ENCODE measurements at regions not wholly inside any gene's neighbourhood (a gene's known extent, or its start where the extent isn't known, plus 50 kb on each side); places are given as distances from the start of the nearest gene placed in this dataset.

DNA sequence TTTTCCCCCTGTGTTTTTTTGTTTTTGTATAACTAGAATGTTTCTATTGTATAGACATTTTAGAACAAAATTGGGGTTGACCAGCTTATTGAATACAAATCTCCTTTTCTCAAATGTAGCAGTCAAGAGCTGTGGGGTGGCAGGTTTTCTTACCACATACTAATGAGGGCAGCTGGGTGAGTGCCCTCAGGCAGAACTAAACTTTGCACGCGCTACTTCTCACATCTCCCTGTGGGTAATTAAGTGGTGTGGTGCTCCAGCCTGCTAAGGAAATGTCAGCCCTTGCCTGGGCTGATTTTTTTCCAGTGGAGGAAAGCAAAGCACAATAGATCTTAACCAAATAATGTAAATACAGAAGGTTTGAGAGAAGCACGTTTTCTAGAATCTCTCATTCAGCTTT lies 717.6 kb upstream of the TENM3 start:
- Histone ChIP-seq H3K9me3 (ENCODE audit: low read depth, low read length) (no peaks in the 10 kb centered on the region), H3K4me1 (ENCODE audit: insufficient read depth, low read length) (no peaks in the 10 kb centered on the region), H3K27me3 (ENCODE audit: insufficient read depth, low read length) (no peaks in the 10 kb centered on the region), H3K4me3 (ENCODE audit: low read length) (no peak overlapping the region)

DNA sequence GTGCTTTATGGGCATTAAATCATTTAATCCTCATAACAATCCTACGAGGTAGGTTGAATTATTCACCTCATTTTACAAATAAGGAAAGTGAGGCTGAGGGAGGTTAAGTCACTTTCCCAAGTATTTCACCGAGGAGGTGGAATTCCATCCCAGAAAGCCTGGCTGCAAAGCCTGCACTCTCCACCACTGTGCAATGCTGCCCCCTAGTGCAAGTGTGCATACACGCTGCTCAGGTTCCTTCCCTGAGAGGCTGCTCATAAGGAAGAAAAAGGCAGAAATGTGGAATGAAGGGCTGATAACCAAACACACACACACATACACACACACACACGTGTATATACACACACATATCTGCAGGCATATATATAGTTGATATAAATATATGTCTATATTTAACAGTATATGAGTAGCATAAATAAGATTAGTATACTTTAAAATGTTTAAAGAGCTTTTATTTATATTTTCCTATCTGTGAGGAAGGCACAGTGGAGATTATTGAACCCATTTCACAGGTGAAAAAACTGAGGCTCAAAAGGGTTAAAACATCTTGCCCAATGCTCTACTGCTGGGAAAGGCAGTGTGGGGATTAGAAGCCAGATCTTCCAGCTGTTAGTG lies 714.5 kb upstream of the TENM3 start:
- Histone ChIP-seq H3K4me1 (ENCODE audit: insufficient read depth, low read length) (no peaks in the 10 kb centered on the region), H3K27me3 (ENCODE audit: insufficient read depth, low read length) (no peaks in the 10 kb centered on the region), H3K9me3 (ENCODE audit: low read depth, low read length) (no peaks in the 10 kb centered on the region)

DNA sequence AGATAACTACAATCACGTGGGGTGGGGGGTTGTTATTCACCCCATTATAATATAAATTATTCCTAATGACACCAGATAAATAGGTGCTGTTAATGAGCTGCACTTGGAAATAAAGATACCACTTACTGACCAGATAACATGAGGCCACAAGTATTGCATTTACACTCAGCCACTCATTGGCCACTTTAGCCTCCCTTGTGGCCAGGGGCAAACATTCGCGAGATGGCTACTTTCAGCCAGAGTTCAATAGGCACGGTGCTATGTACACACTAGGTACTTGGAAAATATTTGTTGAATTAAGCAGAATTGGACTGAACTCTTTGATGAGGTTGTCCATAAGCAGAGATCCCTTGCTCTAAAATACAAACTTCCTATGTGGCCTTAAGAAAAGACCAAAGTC lies 713.7 kb upstream of the TENM3 start:
- H3K27me3 ChIP-seq (ENCODE audit: insufficient read depth, low read length), result no peaks in the 10 kb centered on the region
- H3K9me3 ChIP-seq (ENCODE audit: low read depth, low read length), result no peaks in the 10 kb centered on the region
- H3K4me1 ChIP-seq (ENCODE audit: insufficient read depth, low read length), result no peaks in the 10 kb centered on the region
- H3K4me3 ChIP-seq (ENCODE audit: low read length), result no peak overlapping the region

More for the DNA sequence above, 714.5 kb upstream of the TENM3 start:
- H3K4me3 ChIP-seq (ENCODE audit: low read length), result no peak overlapping the region

DNA sequence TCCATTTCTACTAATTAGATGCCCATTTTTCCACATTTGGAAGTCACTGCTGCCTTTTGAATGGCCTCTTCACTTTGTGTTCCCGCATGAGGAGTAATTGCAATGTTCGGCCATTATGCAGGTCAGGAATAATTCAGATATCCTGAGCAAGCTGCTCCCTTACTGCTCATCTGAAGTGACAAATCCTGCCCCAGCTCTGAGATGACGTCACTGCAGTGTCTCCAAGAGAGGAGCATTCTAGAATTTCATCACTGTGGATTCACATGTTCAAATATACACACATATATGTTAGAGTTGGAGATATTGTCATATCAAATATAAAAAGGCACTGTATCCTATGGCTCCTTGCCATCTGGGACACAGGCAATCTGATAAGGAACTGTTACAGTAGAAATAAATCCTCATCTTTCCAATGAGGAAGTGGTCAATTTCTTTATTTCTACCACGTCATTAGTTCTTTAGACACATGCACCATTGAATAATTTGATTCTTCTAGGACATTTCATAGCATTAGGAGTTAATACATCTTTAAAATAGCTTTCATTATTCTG lies 706.9 kb upstream of the TENM3 start:
- H3K4me1 ChIP-seq (ENCODE audit: insufficient read depth, low read length), result no peaks in the 10 kb centered on the region
- H3K9me3 ChIP-seq (ENCODE audit: low read depth, low read length), result no peaks in the 10 kb centered on the region
- no peak overlapping the region for H3K4me3 ChIP-seq (ENCODE audit: low read length)
- H3K27me3 ChIP-seq (ENCODE audit: insufficient read depth, low read length), result no peaks in the 10 kb centered on the region

DNA sequence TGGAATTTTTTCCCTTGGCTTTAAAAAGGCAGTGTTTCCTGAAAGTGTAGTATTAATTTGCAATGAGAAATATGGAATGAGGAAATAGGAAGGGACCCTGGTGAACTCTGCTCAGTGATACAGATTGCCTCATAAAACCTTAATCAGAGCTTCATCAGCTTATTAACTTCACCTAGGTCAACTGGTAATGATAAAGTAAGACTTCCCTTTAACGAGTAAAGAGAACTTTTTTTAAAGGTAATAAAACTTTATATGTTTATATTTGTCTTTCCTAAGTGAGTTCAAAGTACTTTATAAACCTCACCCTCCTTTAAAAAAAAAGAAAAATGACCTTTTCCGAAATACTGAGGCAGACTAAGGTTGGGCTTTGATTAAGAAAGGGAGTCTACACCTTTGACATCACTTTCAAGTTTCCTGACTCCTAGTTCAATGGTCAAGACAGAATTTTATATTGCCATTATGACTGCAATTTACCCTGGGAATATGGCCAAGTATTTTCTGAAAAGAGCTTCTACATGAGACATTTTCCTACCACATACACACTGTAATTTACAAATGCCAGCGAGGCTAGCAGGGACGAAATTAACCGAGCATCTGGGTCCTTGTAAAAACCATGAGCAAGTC lies 706.3 kb upstream of the TENM3 start:
- H3K27me3 ChIP-seq (ENCODE audit: insufficient read depth, low read length), result no peaks in the 10 kb centered on the region
- H3K9me3 ChIP-seq (ENCODE audit: low read depth, low read length), result no peaks in the 10 kb centered on the region
- no peaks in the 10 kb centered on the region for H3K4me1 ChIP-seq (ENCODE audit: insufficient read depth, low read length)
- no peak overlapping the region for H3K4me3 ChIP-seq (ENCODE audit: low read length)

DNA sequence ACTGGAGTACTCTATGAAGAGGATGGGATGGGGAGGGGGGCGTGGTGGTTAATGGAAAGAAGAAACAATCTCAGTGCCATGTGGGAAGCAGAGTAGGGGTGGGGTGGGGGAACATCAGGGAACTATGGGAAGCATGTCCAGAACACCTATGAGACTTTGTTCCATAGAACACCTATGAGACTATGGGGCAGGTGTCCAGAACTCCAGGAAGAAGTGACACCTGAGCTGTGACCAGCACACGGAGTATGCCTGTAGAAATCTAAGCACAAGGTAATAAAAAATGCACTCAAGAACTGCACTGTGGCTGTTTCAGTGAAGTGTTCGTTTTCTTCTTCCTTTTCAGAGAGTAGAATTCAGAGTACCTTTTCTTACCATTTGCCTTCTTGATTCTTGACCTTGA lies 704.8 kb upstream of the TENM3 start:
- no peak overlapping the region for H3K4me3 ChIP-seq (ENCODE audit: low read length)
- no peaks in the 10 kb centered on the region for H3K9me3 ChIP-seq (ENCODE audit: low read depth, low read length)
- no peaks in the 10 kb centered on the region for H3K27me3 ChIP-seq (ENCODE audit: insufficient read depth, low read length)
- H3K4me1 ChIP-seq (ENCODE audit: insufficient read depth, low read length), result no peaks in the 10 kb centered on the region

DNA sequence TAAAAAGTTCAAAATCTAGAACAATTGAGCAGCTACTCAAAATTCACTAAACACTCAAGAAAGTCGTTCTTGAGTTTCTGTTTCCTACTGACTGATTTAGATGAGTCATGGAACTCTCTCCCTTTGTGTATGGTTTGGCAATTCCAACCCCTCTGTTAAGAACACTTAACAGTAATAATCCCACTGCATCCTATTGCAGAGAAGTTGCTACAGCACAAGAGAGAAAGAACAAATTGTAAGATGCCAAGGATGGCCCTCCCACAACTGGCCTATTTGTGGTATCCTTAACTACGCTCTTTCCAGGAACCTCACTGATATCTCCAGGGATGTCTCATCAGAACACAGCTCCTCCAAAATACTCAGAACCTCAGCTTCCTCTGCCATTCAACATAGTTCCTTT lies 701.8 kb upstream of the TENM3 start:
- H3K9me3 ChIP-seq (ENCODE audit: low read depth, low read length), result no peaks in the 10 kb centered on the region

DNA sequence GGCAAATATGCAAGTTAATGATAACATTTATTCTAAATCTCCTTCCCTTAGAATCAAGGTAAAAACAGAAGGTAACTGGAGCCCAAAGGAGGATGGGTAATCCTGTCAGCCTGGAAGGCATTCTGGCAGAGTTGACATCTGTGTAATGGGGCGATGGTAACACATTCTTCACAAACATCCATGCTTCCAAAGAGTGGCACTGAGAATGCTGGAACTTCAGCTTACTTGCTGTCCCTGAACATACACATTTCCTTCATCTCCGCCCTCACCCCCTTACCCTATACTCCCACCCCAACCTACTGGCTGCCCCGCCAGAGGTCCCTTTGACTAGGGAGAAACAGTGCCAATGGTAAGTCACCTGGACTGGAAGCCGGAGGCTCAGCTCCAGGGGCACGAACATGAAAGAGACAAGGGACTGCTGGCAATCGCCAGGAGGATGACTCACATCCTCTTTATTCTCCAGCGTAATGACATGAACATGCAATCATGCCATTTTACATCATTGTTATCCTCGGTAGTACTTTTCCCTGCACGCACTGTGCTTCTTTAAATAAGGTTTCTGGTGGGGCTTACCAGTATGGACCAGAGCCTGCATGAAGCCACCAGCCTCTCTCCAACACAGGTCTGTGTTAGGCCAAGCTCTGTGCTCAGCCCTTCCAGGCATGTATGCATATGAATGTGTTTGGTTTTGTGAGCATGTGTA lies 694.2 kb upstream of the TENM3 start:
- H3K4me1 ChIP-seq (ENCODE audit: insufficient read depth, low read length), result no peaks in the 10 kb centered on the region
- H3K27me3 ChIP-seq (ENCODE audit: insufficient read depth, low read length), result no peaks in the 10 kb centered on the region
- no peaks in the 10 kb centered on the region for H3K9me3 ChIP-seq (ENCODE audit: low read depth, low read length)
- no peak overlapping the region for H3K4me3 ChIP-seq (ENCODE audit: low read length)

More for the DNA sequence above, 701.8 kb upstream of the TENM3 start:
- no peaks in the 10 kb centered on the region for H3K27me3 ChIP-seq (ENCODE audit: insufficient read depth, low read length)
- H3K4me1 ChIP-seq (ENCODE audit: insufficient read depth, low read length), result no peaks in the 10 kb centered on the region
- no peak overlapping the region for H3K4me3 ChIP-seq (ENCODE audit: low read length)

DNA sequence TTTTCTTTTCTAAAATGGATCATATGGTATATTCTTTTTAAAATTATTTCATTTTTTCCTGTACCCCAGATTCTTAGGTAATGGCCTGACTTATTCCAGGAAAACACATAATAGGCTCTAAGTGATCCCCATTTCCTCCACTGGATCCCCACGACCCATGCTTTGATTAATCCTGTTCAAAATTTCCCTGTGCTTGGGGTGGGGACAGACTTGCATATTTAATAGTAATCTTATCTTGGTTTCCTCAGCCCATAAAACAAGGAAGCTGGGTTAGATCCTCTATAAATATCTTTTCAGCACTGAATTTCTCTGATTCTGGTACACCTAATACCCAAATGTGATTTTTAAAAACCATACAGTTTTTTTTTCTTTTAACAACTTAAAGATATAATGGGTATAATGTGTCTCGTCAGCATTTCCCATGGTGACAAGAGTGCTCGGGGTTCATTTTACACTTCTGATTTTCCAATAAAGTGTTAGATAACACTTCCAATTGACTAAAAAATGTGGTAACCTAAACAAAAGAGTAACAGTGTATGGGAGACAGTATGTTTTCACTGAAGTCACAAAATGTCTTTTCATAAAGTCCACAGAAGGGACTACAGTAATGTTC lies 693.5 kb upstream of the TENM3 start:
- H3K4me3 ChIP-seq (ENCODE audit: low read length), result no peak overlapping the region
- H3K9me3 ChIP-seq (ENCODE audit: low read depth, low read length), result no peaks in the 10 kb centered on the region
- no peaks in the 10 kb centered on the region for H3K27me3 ChIP-seq (ENCODE audit: insufficient read depth, low read length)

DNA sequence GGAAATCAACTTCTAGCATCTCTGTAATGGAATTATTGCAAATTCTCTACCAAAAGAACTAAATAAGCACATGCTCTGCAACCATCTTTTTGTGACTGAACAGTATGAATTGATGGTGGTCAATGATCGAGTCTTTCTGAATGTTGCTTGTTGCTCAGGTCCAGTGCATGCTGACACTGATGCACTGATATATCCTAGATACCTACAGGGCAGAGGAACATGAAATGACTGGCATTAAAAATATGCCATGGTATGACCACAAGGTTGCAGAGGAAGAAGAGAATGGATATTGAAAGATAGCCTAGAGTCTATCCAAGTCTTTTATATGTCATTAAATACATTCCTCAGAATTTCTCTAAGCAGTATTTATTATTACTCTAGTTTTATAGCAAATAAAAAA lies 692.8 kb upstream of the TENM3 start:
- H3K27me3 ChIP-seq (ENCODE audit: insufficient read depth, low read length), result no peaks in the 10 kb centered on the region
- no peak overlapping the region for H3K4me3 ChIP-seq (ENCODE audit: low read length)
- H3K9me3 ChIP-seq (ENCODE audit: low read depth, low read length), result no peaks in the 10 kb centered on the region
- H3K4me1 ChIP-seq (ENCODE audit: insufficient read depth, low read length), result no peaks in the 10 kb centered on the region

More for the DNA sequence above, 693.5 kb upstream of the TENM3 start:
- no peaks in the 10 kb centered on the region for H3K4me1 ChIP-seq (ENCODE audit: insufficient read depth, low read length)

DNA sequence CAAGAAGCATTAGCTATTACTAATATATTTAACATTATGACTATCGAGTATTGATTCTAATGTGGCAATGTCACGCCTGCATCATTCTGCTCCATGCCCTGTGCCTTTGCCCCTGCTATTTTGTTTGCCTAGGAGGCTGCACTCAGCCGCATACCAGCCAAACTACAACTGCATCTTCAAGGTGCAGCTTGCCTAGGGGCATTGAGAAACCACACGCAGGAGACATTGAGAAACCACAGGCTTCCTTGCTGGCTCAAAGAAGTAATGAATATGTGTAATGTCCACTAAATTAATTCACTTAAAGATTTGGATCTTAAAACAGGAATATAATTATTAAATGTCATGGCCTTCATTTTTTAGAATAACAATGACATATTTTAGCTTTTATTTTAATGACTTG lies 683.6 kb upstream of the TENM3 start:
- no peak overlapping the region for H3K4me3 ChIP-seq (ENCODE audit: low read length)
- no peaks in the 10 kb centered on the region for H3K27me3 ChIP-seq (ENCODE audit: insufficient read depth, low read length)
- H3K9me3 ChIP-seq (ENCODE audit: low read depth, low read length), result no peaks in the 10 kb centered on the region
- no peaks in the 10 kb centered on the region for H3K4me1 ChIP-seq (ENCODE audit: insufficient read depth, low read length)

DNA sequence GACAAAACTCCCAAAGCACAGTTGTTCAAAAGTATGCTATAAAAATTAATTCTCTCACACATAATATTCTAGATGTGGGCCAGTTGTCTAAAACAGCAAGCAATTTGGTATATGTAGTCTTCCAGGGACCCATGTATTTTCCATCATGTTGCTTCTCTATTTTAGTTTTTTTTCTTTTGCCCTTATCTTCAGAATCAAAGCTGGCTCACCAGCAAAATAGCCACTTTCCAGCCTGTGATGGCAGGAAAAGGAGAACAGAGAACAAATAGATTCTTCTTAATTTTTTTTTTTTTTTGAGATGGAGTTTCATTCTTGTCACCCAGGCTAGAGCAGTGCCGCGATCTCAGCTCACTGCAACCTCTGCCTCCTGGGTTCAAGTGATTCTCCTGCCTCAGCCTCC lies 680.8 kb upstream of the TENM3 start:
- H3K27me3 ChIP-seq (ENCODE audit: insufficient read depth, low read length), result no peaks in the 10 kb centered on the region
- H3K4me1 ChIP-seq (ENCODE audit: insufficient read depth, low read length), result no peaks in the 10 kb centered on the region
- H3K9me3 ChIP-seq (ENCODE audit: low read depth, low read length), result no peaks in the 10 kb centered on the region
- H3K4me3 ChIP-seq (ENCODE audit: low read length), result no peak overlapping the region

DNA sequence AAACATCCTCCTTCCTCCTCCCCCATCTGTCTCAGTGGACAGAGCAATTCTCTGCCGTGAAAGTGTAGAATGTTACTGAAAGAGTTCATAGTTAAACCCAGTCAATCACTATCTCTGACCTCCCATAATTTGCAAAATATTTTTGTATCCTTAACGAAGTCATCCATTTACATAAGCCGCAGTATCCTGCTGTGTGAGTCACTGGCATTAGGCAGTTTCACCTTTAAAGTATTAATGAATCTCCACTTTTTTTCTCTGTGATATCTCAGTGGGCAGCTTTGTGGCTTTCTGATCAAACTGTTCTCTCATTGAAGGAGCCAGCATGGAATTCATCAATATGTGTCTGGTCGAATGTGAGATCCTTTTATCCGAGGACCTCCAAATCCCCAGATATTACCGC lies 678.6 kb upstream of the TENM3 start:
- Histone ChIP-seq H3K27me3 (ENCODE audit: insufficient read depth, low read length) (no peaks in the 10 kb centered on the region), H3K4me1 (ENCODE audit: insufficient read depth, low read length) (no peaks in the 10 kb centered on the region), H3K4me3 (ENCODE audit: low read length) (no peak overlapping the region), H3K9me3 (ENCODE audit: low read depth, low read length) (no peaks in the 10 kb centered on the region)

DNA sequence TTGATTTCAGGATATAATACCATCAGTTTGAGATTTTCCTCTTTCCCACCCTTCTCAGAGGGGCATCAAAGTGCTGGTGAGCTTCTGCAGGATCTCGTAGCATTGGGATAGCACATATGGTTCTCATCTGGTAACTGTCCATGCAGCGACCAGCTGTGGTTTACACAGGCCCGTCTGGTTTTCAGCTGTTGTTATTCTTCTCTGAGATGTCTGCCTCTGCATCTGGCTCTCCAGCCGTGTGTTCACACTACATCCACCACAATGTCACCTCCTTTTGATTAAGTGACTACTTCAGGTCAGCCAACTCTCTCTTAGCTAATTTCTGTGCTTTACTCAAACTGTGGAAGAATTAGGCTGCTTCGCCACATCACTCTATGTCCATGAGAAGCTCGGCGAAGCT lies 676.7 kb upstream of the TENM3 start:
- Histone ChIP-seq H3K4me3 (ENCODE audit: low read length) (no peak overlapping the region), H3K27me3 (ENCODE audit: insufficient read depth, low read length) (no peaks in the 10 kb centered on the region), H3K4me1 (ENCODE audit: insufficient read depth, low read length) (no peaks in the 10 kb centered on the region), H3K9me3 (ENCODE audit: low read depth, low read length) (no peaks in the 10 kb centered on the region)

DNA sequence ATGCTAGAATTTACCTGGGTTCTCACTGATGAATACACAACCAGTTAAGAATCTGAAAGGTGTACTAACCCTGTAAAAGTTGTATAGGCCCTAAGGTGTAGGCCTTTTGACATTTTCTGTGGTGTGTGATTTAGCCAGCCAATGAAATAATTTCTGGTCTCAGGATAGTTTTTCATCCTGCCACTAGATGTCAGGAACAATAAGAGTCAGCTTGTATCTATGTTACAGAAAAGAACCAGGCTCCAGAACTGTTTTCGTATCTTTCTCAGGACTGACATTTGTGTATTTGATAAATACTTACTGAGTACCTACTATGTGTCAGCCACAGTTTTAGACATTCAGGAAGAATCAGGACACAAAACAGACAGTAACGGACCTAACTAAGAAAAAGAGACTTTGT lies 673.6 kb upstream of the TENM3 start:
- Histone ChIP-seq H3K27me3 (ENCODE audit: insufficient read depth, low read length) (no peaks in the 10 kb centered on the region), H3K4me1 (ENCODE audit: insufficient read depth, low read length) (no peaks in the 10 kb centered on the region), H3K9me3 (ENCODE audit: low read depth, low read length) (no peaks in the 10 kb centered on the region), H3K4me3 (ENCODE audit: low read length) (no peak overlapping the region)
